HL-60/S4 treated with phorbol 12-myristate 13-acetate at 8.2 ng/mL for 4 days and 3 days (cell line): ENCODE measurements at regions not wholly inside any gene's neighbourhood (a gene's known extent, or its start where the extent isn't known, plus 50 kb on each side); places are given as distances from the start of the nearest gene placed in this dataset.
"Not testable (repeated sequence)": the region's sequence is repeated elsewhere in the genome, so short reads cannot be mapped to it uniquely, and the experiment has no call there.

ENCODE experiments used
- in situ Hi-C: fragments of 300-500 bp; cut with MboI; formaldehyde crosslinking; loops from 2 replicates; pipeline ENCODE4 v1.15.0; 2022; ENCODE audit warnings: low sequenced_read_pairs

DNA sequence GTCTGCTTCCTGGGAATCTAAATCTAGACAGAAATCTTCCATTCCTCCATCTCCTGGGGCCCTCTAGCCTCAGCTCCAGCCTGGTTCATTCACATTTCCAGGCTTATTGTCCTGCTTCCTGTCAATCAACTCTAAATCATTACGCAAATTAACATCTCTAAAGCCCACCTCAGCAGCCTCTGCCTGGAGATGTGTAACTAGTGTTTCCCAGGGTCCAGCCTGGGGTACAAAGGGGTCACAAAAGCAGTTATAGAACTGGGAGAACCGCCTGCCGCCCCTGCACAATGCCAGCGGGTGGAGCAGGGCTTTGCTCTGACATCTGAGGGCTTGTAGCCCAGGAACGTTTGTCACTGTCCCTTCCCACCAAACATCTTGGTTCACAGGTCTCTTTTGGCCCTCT, 373.5 kb downstream of the RRAGC start:
- in situ Hi-C loops = no loop called here

DNA sequence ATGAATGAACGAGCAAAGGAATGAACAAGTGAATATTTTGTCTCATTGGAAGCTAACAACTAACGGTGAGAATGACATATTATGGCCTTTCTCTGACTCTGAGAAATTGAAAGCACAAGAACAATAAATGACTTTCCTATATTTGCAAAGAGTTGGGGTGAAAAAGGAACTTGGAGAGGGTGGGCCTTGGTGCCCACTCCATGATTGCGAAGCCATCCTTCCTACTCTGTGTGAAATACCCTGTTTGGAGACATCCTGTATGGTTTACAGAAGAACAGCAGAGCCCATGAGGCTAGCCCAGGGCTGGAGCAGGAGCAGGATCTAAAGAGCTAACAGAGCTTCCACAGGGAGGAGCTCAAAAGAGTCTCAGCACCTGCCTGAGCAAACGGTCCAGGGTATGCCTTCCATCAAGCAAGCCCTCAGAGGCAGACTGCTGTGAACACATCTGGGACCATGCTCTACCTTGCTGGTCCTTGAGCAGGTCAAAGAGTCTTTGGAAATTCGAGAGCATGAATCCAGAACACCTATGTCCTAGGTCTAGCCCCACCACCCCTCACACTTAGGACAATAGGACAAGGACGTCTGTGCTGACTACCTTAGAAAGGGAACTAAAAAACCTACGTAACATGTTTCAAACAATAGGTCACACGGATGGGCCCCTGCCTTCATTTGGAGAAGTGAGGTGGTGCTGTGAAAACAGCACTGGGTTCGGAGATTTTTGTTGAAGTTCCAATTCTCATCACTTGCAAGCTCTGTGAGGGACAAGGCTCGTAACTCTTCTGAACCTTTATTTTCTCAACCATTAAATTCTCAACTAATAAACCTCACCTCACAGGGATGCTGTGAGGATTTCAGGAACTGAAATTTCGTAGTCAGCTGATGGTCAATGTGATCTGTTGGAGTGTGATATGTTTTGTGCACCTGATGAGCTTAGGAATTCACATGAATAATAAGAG, 377.4 kb downstream of the RRAGC start:
- in situ Hi-C loops = no loop called here

DNA sequence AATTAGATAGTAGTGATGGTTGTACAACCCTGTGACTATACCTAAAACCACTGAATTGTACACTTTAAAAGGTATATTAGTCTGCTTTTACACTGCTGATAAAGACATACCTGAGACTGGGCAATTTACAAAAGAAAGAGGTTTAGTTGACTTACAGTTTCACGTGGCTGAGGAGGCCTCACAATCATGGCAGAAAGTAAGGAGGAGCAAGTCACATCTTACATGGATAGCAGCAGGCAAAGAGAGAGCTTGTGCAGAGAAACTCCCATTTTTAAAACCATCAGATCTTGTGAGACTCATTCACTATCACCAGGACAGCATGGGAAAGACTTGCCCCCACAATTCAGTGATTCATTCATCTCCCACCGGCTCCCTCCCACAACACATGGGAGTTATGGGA, 379.9 kb downstream of the RRAGC start:
- in situ Hi-C loops = not testable (repeated sequence)

DNA sequence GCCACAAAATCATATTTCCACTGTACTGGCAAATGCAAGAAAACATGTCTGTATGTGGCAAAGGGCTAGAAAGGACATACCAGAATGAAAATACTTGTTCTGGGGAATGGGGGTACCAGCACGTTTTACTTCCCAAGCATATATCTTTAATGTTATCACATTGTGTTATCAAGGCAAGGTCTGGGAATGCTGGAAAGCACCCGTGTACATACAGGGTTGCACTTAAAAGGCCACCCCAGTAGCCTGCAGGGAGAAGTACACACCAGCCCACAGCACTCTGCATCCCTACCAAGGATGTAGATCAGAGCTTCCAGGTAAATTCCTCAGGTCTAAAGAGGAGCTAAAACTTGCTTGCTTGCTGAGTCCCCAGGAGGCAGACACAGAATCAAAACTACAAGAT, 381.8 kb downstream of the RRAGC start:
- in situ Hi-C loops = no loop called here

DNA sequence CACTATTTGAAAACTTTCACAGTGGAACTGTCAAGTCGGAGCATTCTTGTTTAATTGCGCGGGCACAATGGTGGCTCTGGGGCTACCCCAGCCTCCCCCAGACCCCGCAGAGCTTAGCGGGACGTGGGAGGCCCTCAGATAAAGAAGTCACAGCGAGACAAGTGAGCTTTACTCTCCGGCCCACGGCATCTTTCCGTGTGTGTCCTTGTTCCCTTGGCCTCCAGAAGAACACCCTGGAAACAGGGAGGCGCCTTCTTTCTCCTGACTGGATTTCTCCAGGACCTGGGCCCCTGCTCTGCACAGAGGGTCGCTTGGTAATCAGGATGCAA, 382.8 kb downstream of the RRAGC start:
- in situ Hi-C loops = no loop called here

DNA sequence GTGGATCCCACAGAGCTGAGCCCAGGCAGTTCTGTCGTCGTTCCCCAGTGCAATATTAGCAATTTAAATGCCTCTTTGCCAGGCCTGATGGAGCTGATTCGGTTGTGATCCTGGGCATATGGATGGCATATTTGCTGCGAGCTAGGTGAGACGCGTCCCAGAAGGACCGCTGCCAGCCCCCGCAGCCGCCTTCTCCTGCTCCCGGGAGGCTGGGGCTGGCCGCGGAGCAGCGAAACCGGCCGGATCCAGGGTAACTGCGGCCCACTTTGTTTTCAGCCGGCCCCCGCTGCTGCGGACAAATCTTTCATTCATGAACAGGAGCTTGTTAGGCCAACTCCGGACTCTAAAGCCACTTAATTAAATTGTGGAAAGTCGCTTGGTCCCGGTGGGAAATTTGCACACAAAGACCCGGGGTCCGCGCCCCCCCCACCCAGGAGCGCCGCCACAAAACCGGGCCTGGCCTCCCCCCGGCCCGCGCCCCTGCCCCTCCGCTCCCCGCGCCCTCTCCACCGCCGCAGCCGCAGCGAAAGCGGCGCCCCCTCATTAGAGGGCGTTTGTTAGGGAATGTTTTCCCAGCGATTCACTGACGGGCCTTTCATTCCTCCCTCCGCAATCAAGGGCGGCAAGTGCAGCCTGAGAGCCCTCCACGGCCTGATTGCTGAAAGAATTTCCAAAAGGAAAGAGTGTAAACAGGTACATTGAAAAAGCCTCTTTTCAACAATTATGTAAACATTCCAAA, 383.3 kb downstream of the RRAGC start:
- in situ Hi-C loops = no loop called here

DNA sequence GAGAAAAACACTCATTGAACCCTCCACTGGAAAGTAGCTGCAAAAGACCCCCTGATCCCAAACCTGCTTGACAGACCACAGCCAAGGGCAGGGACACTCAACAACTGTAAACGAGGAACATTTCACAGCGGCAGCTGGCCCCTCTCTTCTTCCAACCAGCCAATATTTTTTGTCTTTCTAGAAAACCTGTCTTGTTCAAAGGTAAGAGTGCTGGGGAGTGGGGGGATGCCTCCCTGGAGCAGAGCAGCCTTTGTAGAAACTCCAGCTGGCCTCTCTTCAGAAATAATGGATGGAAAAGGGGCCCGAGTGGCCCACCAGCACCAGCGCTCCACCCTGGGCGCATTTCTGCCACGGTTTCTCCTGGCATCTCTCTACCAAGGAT, 384.0 kb downstream of the RRAGC start:
- in situ Hi-C loops = no loop called here

DNA sequence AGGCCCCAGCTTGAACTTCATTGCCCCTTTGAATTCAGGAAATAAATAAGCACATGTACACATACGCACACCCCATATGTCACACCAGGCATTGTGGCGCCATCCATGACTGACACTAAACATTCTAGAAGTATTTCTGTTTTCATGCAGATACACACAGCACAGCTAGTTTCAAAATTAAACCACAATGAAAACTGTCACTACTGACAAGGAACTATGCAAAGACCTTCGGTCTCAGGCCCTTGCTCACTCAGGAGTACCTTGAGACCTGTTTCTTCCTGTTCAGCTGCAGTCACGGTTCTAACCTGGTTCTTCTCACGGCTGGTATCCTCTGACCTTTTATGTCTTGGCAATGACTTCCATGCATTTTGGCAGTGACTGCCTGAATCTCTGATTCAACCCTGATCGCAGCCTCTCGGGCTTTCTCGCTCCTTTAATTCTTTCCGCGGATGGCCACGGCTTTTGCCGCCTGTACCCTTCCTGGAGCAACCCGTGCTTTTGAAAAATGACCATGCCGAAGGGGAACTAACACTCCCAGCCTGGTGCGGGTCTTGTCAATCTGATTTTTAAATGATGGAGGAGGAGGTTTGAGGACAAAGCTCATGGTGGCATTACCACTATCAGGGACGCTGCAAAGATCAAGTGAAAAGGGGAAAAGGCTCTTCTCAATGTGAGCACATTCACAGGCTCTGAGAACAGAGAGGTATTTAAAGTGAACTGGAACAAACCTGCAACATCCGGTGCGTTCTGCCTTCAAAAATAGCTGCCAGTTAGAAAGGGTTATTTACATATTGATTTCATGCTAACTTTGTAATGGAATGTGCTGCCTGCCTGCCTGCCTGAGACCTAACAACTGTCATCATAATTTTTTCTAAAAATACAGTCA, 384.6 kb downstream of the RRAGC start:
- in situ Hi-C loops = no loop called here

DNA sequence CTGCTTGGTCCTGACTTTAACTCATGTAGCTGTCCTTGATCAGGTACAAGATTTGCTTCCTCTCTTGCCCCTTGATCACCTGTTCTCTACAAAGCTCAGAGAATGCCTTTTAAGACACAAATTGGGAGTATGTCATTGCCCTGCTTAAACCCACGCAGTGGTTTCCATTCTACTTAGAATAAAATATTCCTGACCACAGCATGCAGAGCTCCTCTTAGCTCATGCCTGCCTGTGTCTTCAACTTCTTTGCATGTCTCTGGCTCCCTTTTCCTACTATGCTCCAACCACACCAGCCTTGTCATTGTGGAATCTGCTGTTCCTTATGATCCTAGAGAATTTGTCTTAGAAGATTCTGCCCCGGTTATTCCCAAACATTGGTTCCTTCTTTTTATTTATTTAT, 393.1 kb downstream of the RRAGC start:
- in situ Hi-C loops = no loop called here

DNA sequence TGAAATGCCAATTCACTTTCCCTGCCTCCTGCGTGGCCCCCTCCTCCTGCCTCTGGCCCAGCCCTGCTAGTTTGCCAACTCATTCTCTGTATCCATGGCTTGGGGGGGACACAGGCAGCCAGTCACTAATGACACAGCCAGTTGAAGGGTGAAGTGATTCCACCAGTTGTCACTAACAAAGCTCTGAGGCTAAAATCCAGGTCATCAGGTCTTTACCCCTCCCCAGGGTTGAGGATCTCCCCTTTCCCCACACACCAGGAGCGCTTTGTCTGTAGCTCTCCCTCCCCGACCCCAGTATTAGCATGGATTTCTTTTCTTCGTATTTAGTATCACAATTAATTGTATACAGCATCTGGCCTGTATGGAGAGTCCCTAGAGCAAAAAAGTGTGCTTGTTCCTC, 394.1 kb downstream of the RRAGC start:
- in situ Hi-C loops = no loop called here

DNA sequence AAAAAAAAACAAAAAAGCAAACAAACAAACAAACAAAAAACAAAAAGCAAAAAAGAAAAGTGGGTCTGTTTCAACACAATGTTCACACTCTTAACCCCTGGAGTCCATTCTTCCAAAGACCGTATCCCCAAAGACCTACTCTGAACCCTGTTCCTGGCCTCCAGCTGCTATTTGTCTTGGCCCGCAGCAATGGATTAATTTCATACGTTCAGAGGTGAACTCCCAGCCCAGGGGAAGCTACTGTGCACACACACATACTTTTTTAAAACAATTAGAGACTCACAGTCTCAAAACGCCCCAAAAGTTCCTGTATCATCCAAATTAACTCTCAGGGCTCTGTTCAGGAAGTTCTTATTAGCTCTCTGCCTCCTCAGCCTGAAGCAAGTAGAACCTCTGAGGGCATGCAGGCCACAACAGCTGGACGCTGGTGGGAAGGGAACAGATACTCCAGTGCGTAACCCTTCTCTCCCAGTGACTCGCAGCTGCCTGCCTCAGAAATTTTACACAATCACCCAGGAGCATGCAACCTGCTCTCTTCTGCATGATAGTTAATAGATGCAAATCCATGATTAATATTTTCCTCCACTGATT, 395.4 kb downstream of the RRAGC start:
- in situ Hi-C loops = no loop called here

DNA sequence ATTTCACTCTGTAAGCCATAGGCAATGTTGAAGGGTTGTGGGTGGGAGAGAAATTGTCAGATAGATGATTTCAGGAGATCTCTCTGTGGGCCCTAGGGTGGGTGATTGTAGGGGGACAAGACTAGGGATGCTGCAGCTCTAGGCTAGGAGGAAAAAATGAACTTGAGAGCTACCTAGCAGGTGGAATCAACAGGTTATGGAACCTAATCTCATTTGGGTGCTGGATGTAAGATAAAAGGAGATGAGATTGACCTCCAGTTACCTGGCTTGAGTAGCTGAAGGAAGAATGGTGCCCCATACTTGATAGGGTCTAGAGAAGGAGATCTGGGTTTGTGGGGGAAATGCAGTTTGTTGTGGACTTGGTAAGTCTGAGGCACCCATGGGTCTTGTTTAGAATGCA, 396.5 kb downstream of the RRAGC start:
- in situ Hi-C loops = no loop called here

DNA sequence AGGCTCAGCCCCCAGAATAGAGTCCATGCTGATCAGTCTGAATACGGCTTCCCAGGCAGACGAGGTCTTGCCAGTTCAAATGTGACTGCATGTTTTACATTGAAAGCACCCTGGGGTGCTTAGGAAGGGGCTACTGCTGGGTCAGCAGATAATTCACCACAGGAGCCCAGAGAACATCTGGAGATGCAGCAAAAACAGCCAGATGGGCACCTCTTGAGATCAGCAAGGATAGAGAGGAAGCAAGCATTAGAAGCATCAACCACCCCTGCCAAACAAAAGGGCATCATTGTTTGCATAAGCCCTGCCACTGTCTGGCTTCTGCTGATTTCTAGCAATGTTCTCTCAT, 403.1 kb downstream of the RRAGC start:
- in situ Hi-C loops = no loop called here

DNA sequence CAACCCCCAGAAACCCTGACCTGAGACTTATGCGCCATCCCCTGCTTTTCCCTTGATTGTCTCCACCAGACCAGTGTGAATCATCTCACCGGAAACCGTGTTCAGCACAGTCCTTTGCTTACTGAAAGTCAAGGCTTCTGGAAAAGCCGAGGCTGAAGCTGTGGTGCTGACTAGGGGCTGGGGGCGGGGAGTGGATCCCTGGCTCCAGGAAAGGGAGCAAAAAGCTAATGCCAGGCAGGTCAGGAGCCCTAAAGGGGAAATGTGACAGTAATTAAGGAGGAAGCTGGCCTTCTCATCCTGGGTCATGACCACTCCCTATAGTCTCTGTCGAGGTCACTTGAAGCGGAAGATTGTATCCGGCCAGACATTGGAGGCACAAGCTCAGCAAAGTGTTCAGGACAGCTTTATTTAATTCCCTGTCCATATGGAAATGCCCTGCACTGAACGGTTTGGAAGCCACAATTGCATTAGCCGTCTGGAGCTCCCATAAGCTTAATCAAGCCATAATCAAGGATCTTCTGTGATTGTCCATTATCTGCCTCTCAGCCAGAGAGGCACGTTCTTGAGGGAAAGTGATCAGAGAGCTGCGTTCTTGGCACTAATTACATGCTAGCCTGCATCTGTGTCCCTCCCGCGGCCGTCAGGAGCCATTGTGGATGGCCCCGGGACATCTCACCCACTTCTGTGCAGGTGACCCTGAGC, 403.6 kb downstream of the RRAGC start:
- in situ Hi-C loops = no loop called here

DNA sequence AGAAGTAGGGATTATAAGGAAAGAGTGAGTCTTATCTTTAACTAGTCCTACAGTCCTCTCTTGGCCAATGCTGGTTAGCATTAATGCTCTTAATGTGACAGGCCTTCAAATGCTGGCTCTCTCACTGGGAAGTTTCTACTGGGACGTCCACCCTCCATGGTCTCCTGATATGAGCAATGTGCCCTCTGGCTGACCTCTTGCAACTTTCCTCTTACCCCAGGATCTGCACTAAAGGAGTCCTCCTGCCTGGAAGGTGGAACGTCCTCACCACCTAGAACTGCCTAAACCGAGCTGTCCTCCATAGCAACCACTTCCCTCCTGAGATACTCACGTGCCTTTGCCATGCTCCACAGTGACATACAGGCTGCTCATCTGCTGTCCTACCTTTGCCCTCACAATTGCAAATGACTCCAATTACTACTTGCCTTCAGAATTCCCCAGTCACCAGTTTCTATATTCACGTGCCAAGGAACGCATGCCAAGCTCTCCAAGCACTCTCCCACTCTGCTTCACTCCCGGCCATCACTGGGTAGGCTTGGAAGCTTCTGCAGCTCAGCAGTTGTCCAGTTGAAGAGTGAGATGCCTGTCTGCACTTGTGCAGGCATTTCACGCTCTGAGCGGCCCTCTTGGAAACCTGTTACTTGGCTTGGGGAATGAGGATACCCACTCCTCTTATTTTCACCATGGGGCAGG, 404.7 kb downstream of the RRAGC start:
- in situ Hi-C loops = no loop called here

DNA sequence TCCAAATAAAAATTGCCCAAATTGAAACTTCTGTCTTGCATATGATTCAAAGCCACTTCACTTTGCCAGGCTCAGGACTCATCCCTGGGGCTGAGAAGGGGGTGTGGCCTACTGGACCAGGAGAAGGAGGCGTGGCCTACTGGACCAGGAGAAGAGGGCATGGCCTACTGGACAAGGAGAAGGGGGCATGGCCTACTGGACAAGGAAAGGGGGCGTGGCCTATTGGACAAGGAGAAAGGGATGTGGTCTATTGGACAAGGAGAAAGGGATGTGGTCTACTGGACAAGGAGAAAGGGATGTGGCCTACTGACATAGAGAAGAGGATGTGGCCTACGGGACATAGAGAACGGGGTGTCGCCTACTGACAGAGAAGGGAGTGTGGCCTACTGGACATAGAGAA, 405.3 kb downstream of the RRAGC start:
- in situ Hi-C loops = no loop called here

DNA sequence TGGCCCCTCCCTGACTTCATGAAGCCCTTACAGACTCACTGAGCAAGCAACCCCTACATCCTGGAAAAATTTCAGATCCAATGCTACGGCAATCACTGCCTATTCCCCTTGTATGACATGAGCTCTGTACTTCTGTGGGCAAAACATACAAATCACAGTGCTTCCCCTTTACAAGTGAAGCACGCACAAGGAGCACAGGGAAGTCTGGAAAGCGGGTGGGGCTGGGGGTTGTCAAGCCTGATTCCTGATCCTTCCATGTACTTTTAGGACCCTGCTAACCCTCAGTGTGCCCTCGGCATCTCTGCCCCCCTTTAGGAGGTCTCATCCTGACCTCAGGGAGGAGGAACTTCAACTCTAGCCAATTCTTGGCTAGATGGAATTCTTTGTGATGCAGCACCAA, 405.7 kb upstream of the POU3F1 start:
- in situ Hi-C loops = no loop called here

DNA sequence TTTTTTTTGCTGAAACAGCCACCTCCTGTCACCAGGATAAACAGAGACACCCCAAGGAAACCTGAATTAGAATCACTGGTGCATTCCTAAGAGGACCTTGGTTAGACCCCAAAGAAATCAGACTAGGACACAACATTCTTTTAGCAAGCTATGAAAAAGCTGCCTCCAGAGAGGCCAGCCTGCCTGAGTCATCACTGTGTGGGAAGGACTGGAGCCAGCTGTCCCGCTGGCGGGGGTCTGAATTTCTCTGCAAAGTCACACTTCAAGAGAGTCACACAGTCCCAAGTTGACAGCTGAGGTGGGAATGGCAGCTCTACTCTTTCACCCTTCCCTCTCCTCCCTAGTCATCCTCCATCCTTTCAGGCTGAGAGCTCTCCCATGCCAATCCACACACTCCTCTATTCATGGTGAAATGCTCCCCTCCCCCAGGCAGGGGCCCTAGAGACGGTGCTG, 405.0 kb upstream of the POU3F1 start:
- in situ Hi-C loops = no loop called here

DNA sequence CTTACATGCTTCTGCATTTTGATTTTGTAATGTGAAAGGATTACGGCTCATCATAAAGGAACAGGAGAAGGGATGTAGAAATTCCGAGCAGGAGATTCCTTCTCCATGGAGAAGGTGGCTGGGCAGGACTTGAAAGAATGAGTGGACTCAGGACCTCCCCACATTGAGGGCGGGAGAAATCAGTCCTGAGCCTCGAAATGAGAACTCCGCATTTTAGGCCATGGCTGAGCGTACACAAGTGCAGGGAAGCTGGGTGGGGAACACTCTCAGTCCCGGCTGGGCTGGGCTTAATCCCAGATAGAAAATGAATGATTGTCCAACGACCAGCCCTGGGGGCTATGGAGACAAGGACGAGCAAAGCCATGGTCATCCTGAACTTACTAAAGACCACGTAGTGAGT, 402.3 kb upstream of the POU3F1 start:
- in situ Hi-C loops = no loop called here

DNA sequence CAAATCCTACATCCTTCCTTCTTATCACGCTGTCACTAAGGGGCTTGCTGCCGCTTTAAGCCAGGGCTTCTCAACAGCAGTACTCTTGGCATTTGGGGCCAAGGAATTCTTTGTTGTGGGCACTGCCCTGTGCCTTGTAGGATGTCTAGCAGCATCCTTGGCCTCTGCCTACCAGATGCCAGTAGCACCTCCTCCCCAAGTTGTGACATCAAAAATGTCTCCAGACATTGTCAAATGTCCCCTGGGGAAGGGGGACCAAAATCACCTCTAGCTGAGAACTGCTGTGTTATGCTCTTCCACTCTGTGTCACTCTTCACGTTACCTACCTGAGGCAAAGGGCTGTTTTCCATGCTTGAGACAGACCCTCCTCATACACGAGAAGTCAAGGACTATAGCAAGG, 400.3 kb upstream of the POU3F1 start:
- in situ Hi-C loops = no loop called here
